Lung (tissue), 11 donors: ENCODE measurements at regions not wholly inside any gene's neighbourhood (a gene's known extent, or its start where the extent isn't known, plus 50 kb on each side); places are given as distances from the start of the nearest gene placed in this dataset.

Source experiments
- ATAC-seq: fragments of 200-7000 bp; cut with Tn5 transposase; one replicate; pipeline ENCODE4 v1.9.1; 2020; ENCODE audit warnings: moderate number of reproducible peaks; ENCODE audit not compliant: insufficient read depth, low FRiP score
- DNase-seq, 3 donors: peaks; one replicate each; pipeline ENCODE4 v3.0.0-alpha.2; 2013 to 2017
- H3K27ac ChIP-seq, 2 donors: one replicate each; pipeline ENCODE4 v1.5.1; 2013; ENCODE audit warnings: mild to moderate bottlenecking in 2 of 2, moderate library complexity in 2 of 2, control low read depth in 1 of 2, inconsistent platforms in 1 of 2, low read depth in 1 of 2, low read length in 1 of 2
- H3K27me3 ChIP-seq, 3 donors: one replicate each; pipeline ENCODE4 v1.5.1; 2013; ENCODE audit warnings: low read length in 2 of 3; ENCODE audit not compliant: control insufficient read depth in 3 of 3, insufficient read depth in 3 of 3
- H3K36me3 ChIP-seq, 4 donors: one replicate each; pipeline ENCODE4 v1.5.1; 2013; ENCODE audit warnings: low read length in 4 of 4, mild to moderate bottlenecking in 1 of 4, moderate library complexity in 1 of 4; ENCODE audit not compliant: control insufficient read depth in 4 of 4, insufficient read depth in 4 of 4
- H3K4me1 ChIP-seq, 5 donors: one replicate each; pipeline ENCODE4 v1.5.1; 2013; ENCODE audit warnings: low read length in 5 of 5, mild to moderate bottlenecking in 2 of 5, moderate library complexity in 1 of 5; ENCODE audit not compliant: control insufficient read depth in 5 of 5, insufficient read depth in 5 of 5
- H3K4me3 ChIP-seq: one replicate; pipeline ENCODE4 v1.5.1; 2013; ENCODE audit warnings: mild to moderate bottlenecking, control low read depth, moderate library complexity
- H3K9ac ChIP-seq, 2 donors: one replicate each; pipeline ENCODE4 v1.5.1; 2013; ENCODE audit warnings: low read length in 2 of 2, control low read depth in 1 of 2; ENCODE audit not compliant: insufficient read depth in 1 of 2
- H3K9me3 ChIP-seq, 4 donors: one replicate each; pipeline ENCODE4 v1.5.1; 2013; ENCODE audit warnings: low read length in 3 of 4, mild to moderate bottlenecking in 1 of 4, moderate library complexity in 1 of 4; ENCODE audit not compliant: control insufficient read depth in 4 of 4, insufficient read depth in 3 of 4
- CTCF ChIP-seq: IDR thresholded peaks from 2 replicates; pipeline ENCODE4 v1.5.1; 2012; ENCODE audit warnings: mild to moderate bottlenecking; ENCODE audit errors: control extremely low read depth, extremely low read depth
- WGBS, 2 donors: extraction: QIAGEN DNeasy Blood & Tissue Kit; methylation state at CpG; one replicate each; pipeline ENCODE4 v1.1.7; 2013; 5-methylcytosine and 5-hydroxymethylcytosine counted together
- donor health status: control.
- donor health status: control.
- donor health status: Bipolar disorder and iron deficiency.
- donor health status: healthy.
- donor health status: DM: yes; HTN: yes; CAD: no.

GRCh38 chr22:49603016-49603415 is 224.7 kb downstream of the BRD1 start:
- no peaks in the 10 kb centered on the region for H3K36me3 ChIP-seq
- ATAC-seq (no peak), DNase-seq (no peak)
- H3K27ac ChIP-seq = no peak overlapping the region
- peaks cover 0 to 5% (median under 1%) of the 10 kb centered on the region in 4 donors for H3K9me3 ChIP-seq
- no peak overlapping the region for H3K4me3 ChIP-seq
- no peak for TF ChIP-seq CTCF
- H3K9ac ChIP-seq = no peak overlapping the region
- no peaks in the 10 kb centered on the region for H3K27me3 ChIP-seq
- WGBS, 2 donors = 89 to 93% methylated on average over 10 of the region's 10 CpGs
- no peaks in the 10 kb centered on the region for H3K4me1 ChIP-seq

GRCh38 chr22:49602481-49602880 is 225.2 kb downstream of the BRD1 start:
- Histone ChIP-seq H3K4me3 (no peak overlapping the region), H3K27ac (no peak overlapping the region), H3K36me3 (no peaks in the 10 kb centered on the region), H3K4me1 (no peaks in the 10 kb centered on the region), H3K9me3 (peaks cover 0 to 5% (median under 1%) of the 10 kb centered on the region in 4 donors), H3K27me3 (no peaks in the 10 kb centered on the region), H3K9ac (no peak overlapping the region)
- DNase-seq = no peak
- TF ChIP-seq CTCF = no peak
- 95 to 96% methylated on average over 13 of the region's 13 CpGs for WGBS, 2 donors
- ATAC-seq = no peak

GRCh38 chr22:49601614-49602321 is 225.9 kb downstream of the BRD1 start:
- 91 to 96% methylated on average over 24 of the region's 24 CpGs for WGBS, 2 donors

More at GRCh38 chr22:49601614-49602321, 225.9 kb downstream of the BRD1 start:
- no peak for ATAC-seq
- DNase-seq = no peak
- H3K36me3 ChIP-seq = no peaks in the 10 kb centered on the region
- no peak for TF ChIP-seq CTCF
- no peak overlapping the region for H3K4me3 ChIP-seq
- no peaks in the 10 kb centered on the region for H3K27me3 ChIP-seq
- H3K27ac ChIP-seq = no peak overlapping the region
- H3K9ac ChIP-seq = no peak overlapping the region
- no peaks in the 10 kb centered on the region for H3K4me1 ChIP-seq
- peaks cover 0 to 5% (median under 1%) of the 10 kb centered on the region in 4 donors for H3K9me3 ChIP-seq
